ENCODE measurements at regions not wholly inside any gene's neighbourhood (a gene's known extent, or its start where the extent isn't known, plus 50 kb on each side); places are given as distances from the start of the nearest gene placed in this dataset.

GRCh38 chr21:16667395-16667794, 845.4 kb upstream of the CXADR start:
- DNase-seq (ENCODE audit: low read depth in 4 of 4, low spot score in 2 of 4), result no peak

GRCh38 chr21:16674949-16675348, 837.9 kb upstream of the CXADR start:
- DNase-seq (ENCODE audit: low read depth in 4 of 4, low spot score in 2 of 4), result no peak

GRCh38 chr21:16676391-16676790, 836.5 kb upstream of the CXADR start:
- DNase-seq (ENCODE audit: low read depth in 4 of 4, low spot score in 2 of 4), result no peak

- no peak for DNase-seq (ENCODE audit: low read depth in 4 of 4, low spot score in 2 of 4)
Measured at GRCh38 chr21:16678429-16679160, 834.2 kb upstream of the CXADR start.

- no peak for DNase-seq (ENCODE audit: low read depth in 4 of 4, low spot score in 2 of 4)
Measured at GRCh38 chr21:16695074-16695473, 817.8 kb upstream of the CXADR start.

- no peak for DNase-seq (ENCODE audit: low read depth in 4 of 4, low spot score in 2 of 4)
Measured at GRCh38 chr21:16707274-16707673, 805.6 kb upstream of the CXADR start.

GRCh38 chr21:16708101-16708835, 804.6 kb upstream of the CXADR start:
- no peak for DNase-seq (ENCODE audit: low read depth in 4 of 4, low spot score in 2 of 4)

- DNase-seq (ENCODE audit: low read depth in 4 of 4, low spot score in 2 of 4), result no peak
Measured at GRCh38 chr21:16709866-16710550, 802.8 kb upstream of the CXADR start.

- no peak for DNase-seq (ENCODE audit: low read depth in 4 of 4, low spot score in 2 of 4)
Measured at GRCh38 chr21:16711757-16712156, 801.1 kb upstream of the CXADR start.

GRCh38 chr21:16713331-16714117, 799.3 kb upstream of the CXADR start:
- DNase-seq (ENCODE audit: low read depth in 4 of 4, low spot score in 2 of 4), result no peak

GRCh38 chr21:16740511-16740910, 772.3 kb upstream of the CXADR start:
- DNase-seq (ENCODE audit: low read depth in 4 of 4, low spot score in 2 of 4), result no peak

GRCh38 chr21:16741141-16741665, 771.6 kb upstream of the CXADR start:
- no peak for DNase-seq (ENCODE audit: low read depth in 4 of 4, low spot score in 2 of 4)

- no peak for DNase-seq (ENCODE audit: low read depth in 4 of 4, low spot score in 2 of 4)
Measured at GRCh38 chr21:16742131-16742641, 770.7 kb upstream of the CXADR start.

- DNase-seq (ENCODE audit: low read depth in 4 of 4, low spot score in 2 of 4), result no peak
Measured at GRCh38 chr21:16742741-16743140, 770.1 kb upstream of the CXADR start.

- no peak for DNase-seq (ENCODE audit: low read depth in 4 of 4, low spot score in 2 of 4)
Measured at GRCh38 chr21:16743317-16743716, 769.5 kb upstream of the CXADR start.

GRCh38 chr21:16750926-16751325, 761.9 kb upstream of the CXADR start:
- DNase-seq (ENCODE audit: low read depth in 4 of 4, low spot score in 2 of 4), result no peak

- no peak for DNase-seq (ENCODE audit: low read depth in 4 of 4, low spot score in 2 of 4)
Measured at GRCh38 chr21:16751695-16752474, 761.0 kb upstream of the CXADR start.

- no peak for DNase-seq (ENCODE audit: low read depth in 4 of 4, low spot score in 2 of 4)
Measured at GRCh38 chr21:16752475-16752857, 760.4 kb upstream of the CXADR start.

GRCh38 chr21:16755061-16755460, 757.8 kb upstream of the CXADR start:
- DNase-seq (ENCODE audit: low read depth in 4 of 4, low spot score in 2 of 4), result no peak

- no peak for DNase-seq (ENCODE audit: low read depth in 4 of 4, low spot score in 2 of 4)
Measured at GRCh38 chr21:16767201-16767600, 745.6 kb upstream of the CXADR start.
